Fibroblast of skin of right biceps (primary cell): ENCODE measurements at regions not wholly inside any gene's neighbourhood (a gene's known extent, or its start where the extent isn't known, plus 50 kb on each side); places are given as distances from the start of the nearest gene placed in this dataset.
"Not testable (repeated sequence)": the region's sequence is repeated elsewhere in the genome, so short reads cannot be mapped to it uniquely, and the experiment has no call there.

Experiments
- DNase-seq: peaks from one replicate; pipeline ENCODE4 v3.0.0-alpha.2; 2013

- DNase-seq = peak; percentile 49
These were observed 134.6 kb upstream of the RCN1 start for GRCh38 chr11:31956310-31956709.

GRCh38 chr11:31955838-31956237 is 135.0 kb upstream of the RCN1 start:
- no peak for DNase-seq

- DNase-seq = no peak
These were observed 137.0 kb upstream of the RCN1 start for GRCh38 chr11:31953803-31954327.

- not testable (repeated sequence) for DNase-seq
These were observed 138.6 kb upstream of the PAX6 start for GRCh38 chr11:31949733-31950200.

- no peak for DNase-seq
These were observed 135.9 kb upstream of the PAX6 start for GRCh38 chr11:31947051-31947450.

- no peak for DNase-seq
These were observed 132.1 kb upstream of the PAX6 start for GRCh38 chr11:31943056-31943780.

GRCh38 chr11:31940371-31941037 is 129.4 kb upstream of the PAX6 start:
- DNase-seq = peak; percentile 44

- DNase-seq = no peak
These were observed 127.9 kb upstream of the PAX6 start for GRCh38 chr11:31939004-31939403.

- no peak for DNase-seq
These were observed 125.2 kb upstream of the PAX6 start for GRCh38 chr11:31936312-31936711.

GRCh38 chr11:31932879-31933278 is 121.8 kb upstream of the PAX6 start:
- DNase-seq = no peak

- no peak for DNase-seq
These were observed 116.9 kb upstream of the PAX6 start for GRCh38 chr11:31927982-31928381.

GRCh38 chr11:31926816-31927528 is 115.8 kb upstream of the PAX6 start:
- no peak for DNase-seq

- no peak for DNase-seq
These were observed 115.0 kb upstream of the PAX6 start for GRCh38 chr11:31926106-31926505.

GRCh38 chr11:31922450-31922849 is 111.3 kb upstream of the PAX6 start:
- DNase-seq = no peak

- DNase-seq = peak; percentile 68
These were observed 110.0 kb upstream of the PAX6 start for GRCh38 chr11:31921081-31921480.

- no peak for DNase-seq
These were observed 108.1 kb upstream of the PAX6 start for GRCh38 chr11:31919175-31919574.

- DNase-seq = no peak
These were observed 104.7 kb upstream of the PAX6 start for GRCh38 chr11:31915867-31916266.

- no peak for DNase-seq
These were observed 102.9 kb upstream of the PAX6 start for GRCh38 chr11:31913985-31914384.

GRCh38 chr11:31912808-31913207 is 101.7 kb upstream of the PAX6 start:
- no peak for DNase-seq

- DNase-seq = no peak
These were observed 99.9 kb upstream of the PAX6 start for GRCh38 chr11:31910950-31911576.

- DNase-seq = no peak
These were observed 92.3 kb upstream of the PAX6 start for GRCh38 chr11:31903225-31904074.

GRCh38 chr11:31902706-31903105 is 91.6 kb upstream of the PAX6 start:
- no peak for DNase-seq
